Mesothelial cell of epicardium (in vitro differentiated cells): ENCODE measurements at regions not wholly inside any gene's neighbourhood (a gene's known extent, or its start where the extent isn't known, plus 50 kb on each side); places are given as distances from the start of the nearest gene placed in this dataset.

Experiments
- DNase-seq, 2 experiments: peaks; one replicate each; pipeline ENCODE4 v3.0.0; 2021; ENCODE audit warnings: low spot score in 2 of 2; ENCODE audit not compliant: unreplicated experiment in 2 of 2
- H3K27ac Mint-ChIP-seq: 2 replicates; pipeline ENCODE4 v1.8.0; 2021; ENCODE audit warnings: mixed read lengths
- H3K27me3 Mint-ChIP-seq: 2 replicates; pipeline ENCODE4 v1.8.0; 2021; ENCODE audit warnings: low read depth, mixed read lengths
- H3K36me3 Mint-ChIP-seq: 2 replicates; pipeline ENCODE4 v1.8.0; 2021; ENCODE audit warnings: mixed read lengths
- H3K4me1 Mint-ChIP-seq: 2 replicates; pipeline ENCODE4 v1.8.0; 2021; ENCODE audit warnings: mixed read lengths
- H3K4me3 Mint-ChIP-seq: 2 replicates; pipeline ENCODE4 v1.8.0; 2021; ENCODE audit warnings: mild to moderate bottlenecking, moderate library complexity, mixed read lengths
- H3K9me3 Mint-ChIP-seq: 2 replicates; pipeline ENCODE4 v1.8.0; 2021; ENCODE audit warnings: mixed read lengths
- TF ChIP-seq, protein P1 (sequence below): fragments of 200-600 bp; sonication (generic); IDR thresholded peaks from one replicate; pipeline ENCODE4 v1.5.0; 2021; ENCODE audit warnings: antibody characterized with exemption; ENCODE audit not compliant: unreplicated experiment

- Mint-ChIP-seq H3K36me3 (no peaks in the 10 kb centered on the region), H3K27me3 (no peaks in the 10 kb centered on the region), H3K27ac (no peak overlapping the region), H3K4me1 (peaks cover 18% of the 10 kb centered on the region), H3K9me3 (no peaks in the 10 kb centered on the region), H3K4me3 (no peak overlapping the region)
- TF ChIP-seq, protein P1, sequence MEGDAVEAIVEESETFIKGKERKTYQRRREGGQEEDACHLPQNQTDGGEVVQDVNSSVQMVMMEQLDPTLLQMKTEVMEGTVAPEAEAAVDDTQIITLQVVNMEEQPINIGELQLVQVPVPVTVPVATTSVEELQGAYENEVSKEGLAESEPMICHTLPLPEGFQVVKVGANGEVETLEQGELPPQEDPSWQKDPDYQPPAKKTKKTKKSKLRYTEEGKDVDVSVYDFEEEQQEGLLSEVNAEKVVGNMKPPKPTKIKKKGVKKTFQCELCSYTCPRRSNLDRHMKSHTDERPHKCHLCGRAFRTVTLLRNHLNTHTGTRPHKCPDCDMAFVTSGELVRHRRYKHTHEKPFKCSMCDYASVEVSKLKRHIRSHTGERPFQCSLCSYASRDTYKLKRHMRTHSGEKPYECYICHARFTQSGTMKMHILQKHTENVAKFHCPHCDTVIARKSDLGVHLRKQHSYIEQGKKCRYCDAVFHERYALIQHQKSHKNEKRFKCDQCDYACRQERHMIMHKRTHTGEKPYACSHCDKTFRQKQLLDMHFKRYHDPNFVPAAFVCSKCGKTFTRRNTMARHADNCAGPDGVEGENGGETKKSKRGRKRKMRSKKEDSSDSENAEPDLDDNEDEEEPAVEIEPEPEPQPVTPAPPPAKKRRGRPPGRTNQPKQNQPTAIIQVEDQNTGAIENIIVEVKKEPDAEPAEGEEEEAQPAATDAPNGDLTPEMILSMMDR = no peak
- no peak for DNase-seq
Observed at GRCh38 chr4:160846121-160846520, 1317.7 kb downstream of the FSTL5 start.

- H3K9me3 Mint-ChIP-seq = no peaks in the 10 kb centered on the region
- no peak for DNase-seq
- H3K36me3 Mint-ChIP-seq = no peaks in the 10 kb centered on the region
- H3K27me3 Mint-ChIP-seq = no peaks in the 10 kb centered on the region
- TF ChIP-seq, protein P1 = no peak
- peaks cover 18% of the 10 kb centered on the region for H3K4me1 Mint-ChIP-seq
- H3K27ac Mint-ChIP-seq = no peak overlapping the region
- no peak overlapping the region for H3K4me3 Mint-ChIP-seq
Observed at GRCh38 chr4:160847228-160847627, 1316.6 kb downstream of the FSTL5 start.

- H3K4me3 Mint-ChIP-seq = no peak overlapping the region
- H3K27ac Mint-ChIP-seq = peak overlapping the region; percentile 68
- no peak for DNase-seq
- TF ChIP-seq, protein P1 = no peak
- H3K27me3 Mint-ChIP-seq = no peaks in the 10 kb centered on the region
- peaks cover 18% of the 10 kb centered on the region for H3K4me1 Mint-ChIP-seq
- no peaks in the 10 kb centered on the region for H3K36me3 Mint-ChIP-seq
- H3K9me3 Mint-ChIP-seq = no peaks in the 10 kb centered on the region
Observed at GRCh38 chr4:160848489-160848888, 1315.3 kb downstream of the FSTL5 start.

GRCh38 chr4:160848901-160849760 is 1314.7 kb downstream of the FSTL5 start:
- Mint-ChIP-seq H3K27me3 (no peaks in the 10 kb centered on the region), H3K9me3 (no peaks in the 10 kb centered on the region), H3K27ac (peak overlapping the region; percentile 68), H3K4me3 (no peak overlapping the region), H3K4me1 (peaks cover 18% of the 10 kb centered on the region), H3K36me3 (no peaks in the 10 kb centered on the region)
- DNase-seq = no peak
- TF ChIP-seq, protein P1 = no peak

DNA sequence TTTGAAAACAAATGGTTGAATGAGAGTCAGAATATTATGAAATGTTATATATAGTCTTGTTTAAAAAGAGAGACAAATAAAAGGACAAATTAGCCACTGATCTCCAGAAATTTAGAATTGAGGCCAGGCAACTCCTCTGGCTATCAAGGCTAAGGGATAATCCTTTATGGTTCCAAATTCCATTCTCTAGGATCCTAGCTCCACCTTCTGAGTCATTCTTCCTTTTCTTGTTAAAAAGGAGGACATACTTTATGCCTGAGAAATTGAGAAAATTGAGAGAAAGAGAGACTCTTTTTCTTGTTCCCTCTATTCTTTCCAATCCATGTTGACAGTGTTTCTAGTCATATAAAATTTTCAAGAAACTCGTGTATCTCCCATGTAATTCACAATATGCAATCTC is 1299.5 kb downstream of the FSTL5 start:
- H3K27ac Mint-ChIP-seq = no peak overlapping the region
- no peaks in the 10 kb centered on the region for H3K9me3 Mint-ChIP-seq
- H3K4me1 Mint-ChIP-seq = no peaks in the 10 kb centered on the region
- TF ChIP-seq, protein P1 = no peak
- no peak overlapping the region for H3K4me3 Mint-ChIP-seq
- H3K36me3 Mint-ChIP-seq = no peaks in the 10 kb centered on the region
- DNase-seq = no peak
- H3K27me3 Mint-ChIP-seq = no peaks in the 10 kb centered on the region
